ENCODE measurements at regions not wholly inside any gene's neighbourhood (a gene's known extent, or its start where the extent isn't known, plus 50 kb on each side); places are given as distances from the start of the nearest gene placed in this dataset.
A peak's percentile ranks its signal among the peaks of the same experiment; 100 is the strongest.
"Not testable (repeated sequence)": the region's sequence is repeated elsewhere in the genome, so short reads cannot be mapped to it uniquely, and the experiment has no call there.

- in situ Hi-C loops (cut with MboI; ENCODE audit: low pct_unique_long_range_greater_than_20kb in 2 of 9, low sequenced_read_pairs in 9 of 9, unreplicated experiment in 9 of 9), result no loop called here
- 90 to 100% (median 100%) methylated on average over 1 to 6 of the region's 6 CpGs; no CpG with 5 or more reads in 3 of the 10 experiments for WGBS, 10 experiments
Measured at GRCh38 chr16:66042341-66042740, 324.1 kb upstream of the CDH5 start.

GRCh38 chr16:66041907-66042306 lies 324.6 kb upstream of the CDH5 start:
- 54 to 100% (median 94%) methylated on average over 1 to 4 of the region's 4 CpGs; no CpG with 5 or more reads in 5 of the 10 experiments for WGBS, 10 experiments
- ATAC-seq (replicated peaks in 6 of 8), result no peak
- H3K4me1 ChIP-seq (replicated peaks in 1 of 2), result no peaks in the 10 kb centered on the region
- no peak overlapping the region for H3K27ac ChIP-seq
- H3K4me3 ChIP-seq, result no peak overlapping the region
- in situ Hi-C loops (cut with MboI; ENCODE audit: low pct_unique_long_range_greater_than_20kb in 2 of 9, low sequenced_read_pairs in 9 of 9, unreplicated experiment in 9 of 9), result no loop called here

More at GRCh38 chr16:66042341-66042740, 324.1 kb upstream of the CDH5 start:
- no peaks in the 10 kb centered on the region for H3K4me1 ChIP-seq (replicated peaks in 1 of 2)
- H3K27ac ChIP-seq, result no peak overlapping the region
- ATAC-seq (replicated peaks in 6 of 8), result no peak
- no peak overlapping the region for H3K4me3 ChIP-seq

GRCh38 chr16:66039793-66040192 lies 326.7 kb upstream of the CDH5 start:
- H3K4me3 ChIP-seq, result no peak overlapping the region
- WGBS, 10 experiments, result 40 to 90% (median 76%) methylated on average over 1 to 2 of the region's 4 CpGs; no CpG with 5 or more reads in 6 of the 10 experiments
- no peak overlapping the region for H3K27ac ChIP-seq
- in situ Hi-C loops (cut with MboI; ENCODE audit: low pct_unique_long_range_greater_than_20kb in 2 of 9, low sequenced_read_pairs in 9 of 9, unreplicated experiment in 9 of 9), result no loop called here
- H3K4me1 ChIP-seq (replicated peaks in 1 of 2), result no peaks in the 10 kb centered on the region
- no peak for ATAC-seq (replicated peaks in 6 of 8)

GRCh38 chr16:66036793-66037715 lies 329.4 kb upstream of the CDH5 start:
- ATAC-seq (replicated peaks in 6 of 8), result peak in 2 of 8 experiments; percentile 24 to 83
- in situ Hi-C loops (cut with MboI; ENCODE audit: low pct_unique_long_range_greater_than_20kb in 2 of 9, low sequenced_read_pairs in 9 of 9, unreplicated experiment in 9 of 9), result no loop called here
- Histone ChIP-seq H3K4me1 (replicated peaks in 1 of 2) (peaks cover 0 to 5% of the 10 kb centered on the region in 2 donors), H3K27ac (no peak overlapping the region), H3K4me3 (no peak overlapping the region)
- 0 to 92% (median 67%) methylated on average over 1 to 5 of the region's 6 CpGs for WGBS, 10 experiments

GRCh38 chr16:66036184-66036583 lies 330.3 kb upstream of the CDH5 start:
- peak in 1 of 8 experiments; percentile 27 for ATAC-seq (replicated peaks in 6 of 8)
- in situ Hi-C loops (cut with MboI; ENCODE audit: low pct_unique_long_range_greater_than_20kb in 2 of 9, low sequenced_read_pairs in 9 of 9, unreplicated experiment in 9 of 9), result no loop called here
- Histone ChIP-seq H3K27ac (no peak overlapping the region), H3K4me1 (replicated peaks in 1 of 2) (peaks cover 0 to 5% of the 10 kb centered on the region in 2 donors), H3K4me3 (no peak overlapping the region)
- WGBS, 10 experiments, result 47 to 100% (median 82%) methylated on average over 1 to 7 of the region's 7 CpGs; no CpG with 5 or more reads in 2 of the 10 experiments

GRCh38 chr16:66035096-66035495 lies 331.4 kb upstream of the CDH5 start:
- ATAC-seq (replicated peaks in 6 of 8), result no peak
- peaks cover 0 to 5% of the 10 kb centered on the region in 2 donors for H3K4me1 ChIP-seq (replicated peaks in 1 of 2)
- in situ Hi-C loops (cut with MboI; ENCODE audit: low pct_unique_long_range_greater_than_20kb in 2 of 9, low sequenced_read_pairs in 9 of 9, unreplicated experiment in 9 of 9), result no loop called here
- no peak overlapping the region for H3K27ac ChIP-seq
- WGBS, 10 experiments, result 73 to 100% (median 92%) methylated on average over 1 to 3 of the region's 3 CpGs; no CpG with 5 or more reads in 3 of the 10 experiments
- no peak overlapping the region for H3K4me3 ChIP-seq

- ATAC-seq (replicated peaks in 6 of 8), result peak in 1 of 8 experiments; percentile 53
- Histone ChIP-seq H3K27ac (no peak overlapping the region), H3K4me1 (replicated peaks in 1 of 2) (peaks cover 0 to 5% of the 10 kb centered on the region in 2 donors), H3K4me3 (no peak overlapping the region)
- in situ Hi-C loops (cut with MboI; ENCODE audit: low pct_unique_long_range_greater_than_20kb in 2 of 9, low sequenced_read_pairs in 9 of 9, unreplicated experiment in 9 of 9), result no loop called here
- WGBS, 10 experiments, result 40 to 100% (median 60%) methylated on average over 1 to 4 of the region's 7 CpGs; no CpG with 5 or more reads in 3 of the 10 experiments
Measured at GRCh38 chr16:66032841-66033240, 333.6 kb upstream of the CDH5 start.

GRCh38 chr16:66030036-66030435 lies 336.5 kb upstream of the CDH5 start:
- Histone ChIP-seq H3K4me3 (no peak overlapping the region), H3K27ac (no peak overlapping the region), H3K4me1 (replicated peaks in 1 of 2) (peaks cover 0 to 5% of the 10 kb centered on the region in 2 donors)
- ATAC-seq (replicated peaks in 6 of 8), result no peak
- in situ Hi-C loops (cut with MboI; ENCODE audit: low pct_unique_long_range_greater_than_20kb in 2 of 9, low sequenced_read_pairs in 9 of 9, unreplicated experiment in 9 of 9), result no loop called here
- 70 to 93% (median 74%) methylated on average over 1 to 4 of the region's 4 CpGs; no CpG with 5 or more reads in 5 of the 10 experiments for WGBS, 10 experiments

GRCh38 chr16:66028510-66029216 lies 337.8 kb upstream of the CDH5 start:
- Histone ChIP-seq H3K4me3 (no peak overlapping the region), H3K27ac (no peak overlapping the region), H3K4me1 (replicated peaks in 1 of 2) (peaks cover 0 to 5% of the 10 kb centered on the region in 2 donors)
- 0 to 90% (median 20%) methylated on average over 1 to 2 of the region's 2 CpGs; no CpG with 5 or more reads in 1 of the 10 experiments for WGBS, 10 experiments
- in situ Hi-C loops (cut with MboI; ENCODE audit: low pct_unique_long_range_greater_than_20kb in 2 of 9, low sequenced_read_pairs in 9 of 9, unreplicated experiment in 9 of 9), result no loop called here
- peak in 2 of 8 experiments; percentile 89 to 95 for ATAC-seq (replicated peaks in 6 of 8)

- 20 to 83% methylated on average over 1 to 2 of the region's 2 CpGs; no CpG with 5 or more reads in 8 of the 10 experiments for WGBS, 10 experiments
- in situ Hi-C loops (cut with MboI; ENCODE audit: low pct_unique_long_range_greater_than_20kb in 2 of 9, low sequenced_read_pairs in 9 of 9, unreplicated experiment in 9 of 9), result no loop called here
- H3K4me1 ChIP-seq (replicated peaks in 1 of 2), result no peaks in the 10 kb centered on the region
- no peak overlapping the region for H3K4me3 ChIP-seq
- peak in 5 of 8 experiments; percentile 21 to 93 (median 83) for ATAC-seq (replicated peaks in 6 of 8)
- H3K27ac ChIP-seq, result no peak overlapping the region
Measured at GRCh38 chr16:66026787-66027330, 339.6 kb upstream of the CDH5 start.

- H3K4me3 ChIP-seq, result no peak overlapping the region
- no peaks in the 10 kb centered on the region for H3K4me1 ChIP-seq (replicated peaks in 1 of 2)
- no peak overlapping the region for H3K27ac ChIP-seq
- peak; percentile 14 to 86 (median 62) for ATAC-seq (replicated peaks in 6 of 8)
- in situ Hi-C loops (cut with MboI; ENCODE audit: low pct_unique_long_range_greater_than_20kb in 2 of 9, low sequenced_read_pairs in 9 of 9, unreplicated experiment in 9 of 9), result no loop called here
- 50 to 100% (median 75%) methylated on average over 1 to 5 of the region's 5 CpGs; no CpG with 5 or more reads in 1 of the 10 experiments for WGBS, 10 experiments
Measured at GRCh38 chr16:66026211-66026610, 340.3 kb upstream of the CDH5 start.

- H3K27ac ChIP-seq, result no peak overlapping the region
- in situ Hi-C loops (cut with MboI; ENCODE audit: low pct_unique_long_range_greater_than_20kb in 2 of 9, low sequenced_read_pairs in 9 of 9, unreplicated experiment in 9 of 9), result no loop called here
- ATAC-seq (replicated peaks in 6 of 8), result no peak
- H3K4me1 ChIP-seq (replicated peaks in 1 of 2), result no peaks in the 10 kb centered on the region
- H3K4me3 ChIP-seq, result no peak overlapping the region
- 0% methylated on average over 1 of the region's 1 CpG; no CpG with 5 or more reads in 3 of the 10 experiments for WGBS, 10 experiments
Measured at GRCh38 chr16:66025751-66026150, 340.7 kb upstream of the CDH5 start.

- in situ Hi-C loops (cut with MboI; ENCODE audit: low pct_unique_long_range_greater_than_20kb in 2 of 9, low sequenced_read_pairs in 9 of 9, unreplicated experiment in 9 of 9); H3K27ac ChIP-seq; H3K4me1 ChIP-seq (replicated peaks in 1 of 2); ATAC-seq (replicated peaks in 6 of 8); H3K4me3 ChIP-seq: not testable (repeated sequence)
- WGBS, 10 experiments, result 0 to 73% (median 52%) methylated on average over 1 to 2 of the region's 2 CpGs; no CpG with 5 or more reads in 1 of the 10 experiments
Measured at GRCh38 chr16:66024567-66024966, 341.9 kb upstream of the CDH5 start.
